Fibroblast of pulmonary artery (primary cell): ENCODE measurements at regions not wholly inside any gene's neighbourhood (a gene's known extent, or its start where the extent isn't known, plus 50 kb on each side); places are given as distances from the start of the nearest gene placed in this dataset.

ENCODE experiments used
- DNase-seq: peaks from one replicate; pipeline ENCODE4 v3.0.0-alpha.2; 2010; ENCODE audit warnings: low read depth
- H3K4me3 ChIP-seq: replicated peaks from 2 replicates; pipeline ENCODE4 v1.5.1; 2011; ENCODE audit warnings: low read depth, mild to moderate bottlenecking, control low read depth, low read length, moderate library complexity
- TF ChIP-seq, protein P1 (sequence below): IDR thresholded peaks from 2 replicates; pipeline ENCODE4 v1.5.1; 2011; ENCODE audit warnings: mild to moderate bottlenecking, control low read depth, low read length, inconsistent platforms; ENCODE audit errors: missing control alignments

DNA sequence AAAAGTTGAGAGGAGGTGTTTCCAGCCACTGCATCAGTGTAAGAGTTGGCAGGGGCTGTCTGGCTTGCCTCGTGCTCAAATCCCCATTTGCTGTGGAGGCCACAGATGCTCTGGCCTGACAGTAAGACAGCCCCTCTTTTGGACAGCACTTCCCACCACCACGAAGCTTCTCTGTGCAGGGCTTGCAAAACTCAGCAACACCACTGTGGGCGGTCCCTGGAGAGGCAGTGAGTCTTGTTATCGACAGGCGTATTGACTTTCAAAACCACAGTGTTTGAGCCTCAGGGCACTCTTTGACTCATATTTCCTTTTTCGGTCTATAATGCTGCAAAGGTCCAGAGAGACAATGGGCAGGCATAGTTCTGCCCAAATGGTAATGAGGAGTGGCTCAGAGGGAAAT, 539.5 kb downstream of the EBF1 start:
- DNase-seq: no peak
- H3K4me3 ChIP-seq: no peak overlapping the region
- TF ChIP-seq, protein P1, sequence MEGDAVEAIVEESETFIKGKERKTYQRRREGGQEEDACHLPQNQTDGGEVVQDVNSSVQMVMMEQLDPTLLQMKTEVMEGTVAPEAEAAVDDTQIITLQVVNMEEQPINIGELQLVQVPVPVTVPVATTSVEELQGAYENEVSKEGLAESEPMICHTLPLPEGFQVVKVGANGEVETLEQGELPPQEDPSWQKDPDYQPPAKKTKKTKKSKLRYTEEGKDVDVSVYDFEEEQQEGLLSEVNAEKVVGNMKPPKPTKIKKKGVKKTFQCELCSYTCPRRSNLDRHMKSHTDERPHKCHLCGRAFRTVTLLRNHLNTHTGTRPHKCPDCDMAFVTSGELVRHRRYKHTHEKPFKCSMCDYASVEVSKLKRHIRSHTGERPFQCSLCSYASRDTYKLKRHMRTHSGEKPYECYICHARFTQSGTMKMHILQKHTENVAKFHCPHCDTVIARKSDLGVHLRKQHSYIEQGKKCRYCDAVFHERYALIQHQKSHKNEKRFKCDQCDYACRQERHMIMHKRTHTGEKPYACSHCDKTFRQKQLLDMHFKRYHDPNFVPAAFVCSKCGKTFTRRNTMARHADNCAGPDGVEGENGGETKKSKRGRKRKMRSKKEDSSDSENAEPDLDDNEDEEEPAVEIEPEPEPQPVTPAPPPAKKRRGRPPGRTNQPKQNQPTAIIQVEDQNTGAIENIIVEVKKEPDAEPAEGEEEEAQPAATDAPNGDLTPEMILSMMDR: no peak

DNA sequence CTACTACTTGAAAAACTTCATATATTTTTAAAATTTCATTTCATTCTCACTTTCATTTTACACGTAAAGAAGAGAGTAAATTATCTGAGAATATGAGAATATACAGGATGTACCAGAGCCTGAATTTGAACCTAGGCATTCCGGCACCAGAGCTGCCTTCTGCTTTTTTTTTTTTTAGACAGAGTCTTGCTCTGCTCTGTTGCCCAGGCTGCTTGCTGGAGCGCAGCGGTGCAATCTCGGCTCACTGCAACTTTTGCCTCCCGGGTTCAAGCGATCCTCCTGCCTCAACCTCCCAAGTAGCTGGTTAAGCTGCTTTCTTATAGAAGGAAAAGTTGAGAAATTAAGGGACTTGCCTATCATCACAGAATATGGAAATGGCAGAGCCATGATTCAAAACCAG, 540.1 kb downstream of the EBF1 start:
- TF ChIP-seq, protein P1: no peak
- no peak overlapping the region for H3K4me3 ChIP-seq
- DNase-seq: no peak

DNA sequence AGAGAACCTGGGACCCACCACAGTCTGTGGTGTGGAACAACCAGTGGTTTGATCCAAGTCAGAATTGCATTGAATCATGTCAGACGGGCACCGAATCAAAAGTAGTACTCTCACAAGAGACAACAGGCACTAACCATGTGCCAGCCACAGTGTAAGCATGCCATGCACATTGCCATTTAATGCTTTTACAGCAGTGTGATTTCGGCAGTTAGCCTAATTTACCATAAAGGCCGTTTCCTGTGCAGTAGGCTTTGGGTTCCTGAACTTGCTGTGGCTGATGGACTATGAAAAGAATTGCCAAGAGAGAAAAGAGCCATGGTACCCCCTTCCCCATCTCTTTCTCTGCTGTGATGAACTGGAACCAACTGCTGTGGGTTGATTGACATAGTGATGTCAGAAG, 540.6 kb downstream of the EBF1 start:
- DNase-seq: no peak
- no peak overlapping the region for H3K4me3 ChIP-seq
- TF ChIP-seq, protein P1: no peak

DNA sequence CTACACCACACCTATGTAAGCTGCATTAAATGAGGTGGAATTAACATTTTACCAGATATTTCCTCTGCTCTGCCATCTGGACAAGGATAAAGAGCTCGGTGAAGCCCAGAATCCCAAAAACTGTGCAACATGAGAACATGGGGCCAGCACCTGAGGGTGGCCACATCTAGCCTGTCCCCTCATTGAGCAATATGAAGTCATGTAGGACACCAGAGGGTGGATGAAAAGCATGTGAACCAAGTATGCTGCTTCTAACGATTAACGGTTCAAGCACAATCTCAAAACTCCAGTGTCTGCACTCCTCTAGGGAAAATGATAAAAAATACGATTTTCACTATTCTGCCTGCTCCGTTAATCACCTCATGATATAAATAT, 545.8 kb downstream of the EBF1 start:
- H3K4me3 ChIP-seq: no peak overlapping the region
- no peak for DNase-seq
- TF ChIP-seq, protein P1: no peak

DNA sequence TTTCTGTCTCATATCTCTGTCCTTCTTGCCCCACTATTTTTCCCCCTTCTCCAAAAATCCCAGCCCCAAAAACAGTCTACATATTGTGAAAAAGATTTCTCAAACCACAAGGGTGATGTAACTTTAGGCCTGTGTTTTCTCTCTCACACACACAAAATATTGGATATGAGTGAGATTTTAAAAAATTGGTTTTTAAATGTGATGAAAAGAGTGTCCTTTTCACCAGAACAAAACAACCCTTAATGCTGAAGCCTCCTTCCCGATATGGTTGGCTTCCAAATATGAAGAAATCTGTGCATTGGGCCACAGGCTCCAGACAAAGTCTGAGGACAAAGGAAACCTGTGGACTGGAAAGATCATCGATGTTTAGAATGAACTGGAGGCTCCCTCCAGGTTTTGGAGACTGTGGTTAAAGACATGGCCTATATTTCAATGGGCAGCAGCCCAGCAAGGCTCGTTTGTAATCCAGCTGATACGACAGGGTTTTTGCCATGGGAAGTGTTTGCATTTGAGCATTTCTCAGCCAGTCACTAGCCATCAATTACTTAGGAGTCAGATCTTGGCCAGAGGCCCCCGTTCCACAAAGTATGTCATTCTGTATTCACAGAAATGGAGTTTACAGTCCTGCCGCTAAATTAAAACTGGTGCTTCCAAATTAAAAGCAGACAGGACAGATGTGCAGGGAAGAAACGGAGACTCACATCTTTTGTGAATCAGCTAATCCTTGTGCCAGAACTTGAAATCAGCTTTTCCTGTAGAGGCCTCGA, 546.3 kb downstream of the EBF1 start:
- no peak overlapping the region for H3K4me3 ChIP-seq
- DNase-seq: no peak
- TF ChIP-seq, protein P1: no peak

DNA sequence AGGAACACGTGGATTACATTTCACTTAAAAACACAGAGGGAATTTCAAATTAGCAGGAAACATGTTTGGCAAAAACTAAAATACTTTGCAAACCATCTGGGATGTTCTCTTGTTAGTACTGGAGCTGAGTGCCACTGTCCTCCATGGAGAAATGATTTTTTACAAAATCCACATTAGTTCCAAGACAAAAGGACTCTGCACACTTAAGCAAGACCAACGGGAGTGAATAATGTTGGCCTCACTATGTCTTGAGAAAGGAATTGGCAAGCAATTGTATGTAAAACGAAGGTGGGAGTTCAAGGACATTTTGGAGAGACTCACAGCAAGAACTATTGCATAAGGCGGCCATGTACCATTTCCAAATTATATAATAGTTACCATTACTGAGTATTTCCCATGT, 547.5 kb downstream of the EBF1 start:
- DNase-seq: no peak

More for the DNA sequence above, 547.5 kb downstream of the EBF1 start:
- TF ChIP-seq, protein P1: no peak
- H3K4me3 ChIP-seq: no peak overlapping the region
